Astrocyte of the spinal cord (primary cell): ENCODE measurements at regions not wholly inside any gene's neighbourhood (a gene's known extent, or its start where the extent isn't known, plus 50 kb on each side); places are given as distances from the start of the nearest gene placed in this dataset.

Source experiments
- DNase-seq: peaks from one replicate; pipeline ENCODE4 v3.0.0; 2011; ENCODE audit warnings: low read depth, low spot score
- H3K4me3 ChIP-seq: 2 replicates; pipeline ENCODE4 v1.5.1; 2011; ENCODE audit warnings: low read depth, mild to moderate bottlenecking, low read length, moderate library complexity
- in situ Hi-C: cut with HindIII; loops from 2 replicates; pipeline ENCODE4 v1.10.0; 2017; ENCODE audit warnings: low sequenced_read_pairs
- TF ChIP-seq, protein P1 (sequence below): IDR thresholded peaks from 2 replicates; pipeline ENCODE4 v1.5.1; 2012; ENCODE audit warnings: low read depth, mild to moderate bottlenecking, low read length, inconsistent platforms

- TF ChIP-seq, protein P1, sequence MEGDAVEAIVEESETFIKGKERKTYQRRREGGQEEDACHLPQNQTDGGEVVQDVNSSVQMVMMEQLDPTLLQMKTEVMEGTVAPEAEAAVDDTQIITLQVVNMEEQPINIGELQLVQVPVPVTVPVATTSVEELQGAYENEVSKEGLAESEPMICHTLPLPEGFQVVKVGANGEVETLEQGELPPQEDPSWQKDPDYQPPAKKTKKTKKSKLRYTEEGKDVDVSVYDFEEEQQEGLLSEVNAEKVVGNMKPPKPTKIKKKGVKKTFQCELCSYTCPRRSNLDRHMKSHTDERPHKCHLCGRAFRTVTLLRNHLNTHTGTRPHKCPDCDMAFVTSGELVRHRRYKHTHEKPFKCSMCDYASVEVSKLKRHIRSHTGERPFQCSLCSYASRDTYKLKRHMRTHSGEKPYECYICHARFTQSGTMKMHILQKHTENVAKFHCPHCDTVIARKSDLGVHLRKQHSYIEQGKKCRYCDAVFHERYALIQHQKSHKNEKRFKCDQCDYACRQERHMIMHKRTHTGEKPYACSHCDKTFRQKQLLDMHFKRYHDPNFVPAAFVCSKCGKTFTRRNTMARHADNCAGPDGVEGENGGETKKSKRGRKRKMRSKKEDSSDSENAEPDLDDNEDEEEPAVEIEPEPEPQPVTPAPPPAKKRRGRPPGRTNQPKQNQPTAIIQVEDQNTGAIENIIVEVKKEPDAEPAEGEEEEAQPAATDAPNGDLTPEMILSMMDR: no peak
- no peak for DNase-seq
- in situ Hi-C loops: no loop called here
Observed at GRCh38 chr18:56469582-56469981, 168.8 kb downstream of the TXNL1 start.

DNA sequence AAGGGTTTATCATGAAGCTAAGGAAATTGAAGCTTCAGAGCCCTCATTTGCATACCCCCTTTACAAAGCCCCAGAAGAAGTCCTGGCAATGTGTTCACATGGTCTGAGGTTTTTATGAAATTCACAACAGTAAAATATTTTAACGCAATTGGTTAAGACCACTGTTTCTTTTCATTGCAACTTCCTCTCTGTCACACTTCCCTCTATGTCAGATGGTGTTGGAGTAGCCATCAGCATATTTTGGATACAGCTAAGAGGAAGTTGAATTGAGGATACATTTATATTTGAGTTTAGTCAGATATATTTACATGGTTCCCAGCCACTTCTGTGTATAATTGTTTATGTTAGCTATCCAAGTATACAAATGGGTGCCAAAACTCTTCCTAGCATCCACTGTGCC lies 170.0 kb downstream of the TXNL1 start:
- DNase-seq: no peak
- TF ChIP-seq, protein P1: no peak
- in situ Hi-C loops: no loop called here
- no peak overlapping the region for H3K4me3 ChIP-seq

More at GRCh38 chr18:56469582-56469981, 168.8 kb downstream of the TXNL1 start:
- no peak overlapping the region for H3K4me3 ChIP-seq

DNA sequence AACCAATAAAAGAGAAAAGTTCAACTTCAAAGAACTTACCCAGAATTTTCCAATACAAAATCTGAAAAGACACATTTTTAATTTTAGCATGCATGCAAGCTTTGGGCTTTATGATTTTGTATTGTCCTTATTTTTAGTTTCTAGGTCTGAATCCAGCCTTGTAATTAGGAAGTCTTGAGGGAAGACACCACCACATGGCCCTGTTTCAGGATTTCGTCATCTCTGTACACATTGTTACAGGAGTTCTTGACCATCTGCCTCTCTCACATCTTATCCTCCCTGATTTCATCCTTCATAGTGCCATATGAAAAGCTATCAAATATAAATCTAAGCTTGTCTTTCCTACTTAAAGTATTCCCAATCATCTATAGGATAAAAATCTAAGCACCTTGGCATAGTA lies 176.1 kb downstream of the TXNL1 start:
- no peak for DNase-seq
- no peak overlapping the region for H3K4me3 ChIP-seq
- TF ChIP-seq, protein P1: no peak
- in situ Hi-C loops: no loop called here

DNA sequence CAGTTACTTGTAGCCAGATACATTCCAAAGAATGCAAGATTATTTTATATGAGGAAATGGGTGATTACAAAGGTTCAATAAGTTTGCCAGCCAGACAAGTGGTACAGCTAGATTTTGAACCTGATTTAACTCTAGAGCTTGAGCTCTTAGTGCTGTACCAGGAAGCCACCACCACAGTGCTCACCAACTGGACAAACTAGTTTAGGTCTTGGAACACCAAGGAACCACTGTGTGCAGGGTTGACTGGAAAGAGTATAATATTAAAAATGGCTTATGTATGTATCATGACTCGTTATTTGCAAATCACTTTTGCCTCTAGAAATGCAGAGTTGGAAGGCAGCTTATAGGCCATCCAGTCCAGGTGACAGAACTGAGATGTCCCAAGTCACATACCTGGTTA lies 177.2 kb downstream of the TXNL1 start:
- in situ Hi-C loops: no loop called here
- no peak overlapping the region for H3K4me3 ChIP-seq
- TF ChIP-seq, protein P1: no peak
- no peak for DNase-seq

DNA sequence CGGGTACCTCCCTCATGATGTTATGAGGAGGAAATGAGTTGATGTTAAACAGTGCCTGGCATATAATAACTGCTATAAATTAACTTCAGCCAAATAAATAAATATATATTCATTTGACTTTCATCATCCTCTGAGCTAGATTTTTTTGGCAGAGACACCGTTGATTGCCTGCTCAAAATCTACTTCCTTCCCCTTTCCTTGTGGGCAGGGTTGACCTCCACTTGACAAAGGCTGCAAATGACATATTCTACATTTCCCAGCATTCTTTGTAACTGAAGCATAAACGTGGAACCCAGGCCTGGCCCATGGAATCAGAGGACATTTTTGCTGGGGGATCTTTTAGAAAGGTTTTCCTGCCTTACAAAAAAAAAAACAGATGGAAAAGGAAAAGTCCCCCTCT lies 177.8 kb downstream of the TXNL1 start:
- TF ChIP-seq, protein P1: no peak
- in situ Hi-C loops: no loop called here
- H3K4me3 ChIP-seq: no peak overlapping the region
- no peak for DNase-seq

GRCh38 chr18:56458770-56459712 lies 179.4 kb downstream of the TXNL1 start:
- TF ChIP-seq, protein P1: no peak
- H3K4me3 ChIP-seq: no peak overlapping the region
- in situ Hi-C loops: no loop called here
- no peak for DNase-seq
